CD14-positive monocyte (primary cell): ENCODE measurements at regions not wholly inside any gene's neighbourhood (a gene's known extent, or its start where the extent isn't known, plus 50 kb on each side); places are given as distances from the start of the nearest gene placed in this dataset.

Experiments
- DNase-seq, 3 donors: peaks; one replicate each; pipeline ENCODE4 v3.0.0-alpha.2; 2011 to 2022
- H2AFZ ChIP-seq: 2 replicates; pipeline ENCODE4 v1.6.0; 2012; ENCODE audit warnings: mild to moderate bottlenecking, low read depth, low read length, inconsistent platforms; ENCODE audit not compliant: insufficient read depth, poor library complexity, severe bottlenecking
- H3K27ac ChIP-seq, 2 donors: 1 replicate in 1 of 2; 2 replicates in 1 of 2; pipeline ENCODE4 v1.5.1; 2012 to 2013; ENCODE audit warnings: low read length in 2 of 2, control low read depth in 1 of 2, inconsistent platforms in 1 of 2, low read depth in 1 of 2, mild to moderate bottlenecking in 1 of 2
- H3K27me3 ChIP-seq, 2 donors: one replicate each; pipeline versions ENCODE4 v1.6.0 to v1.6.1; 2011 to 2013; ENCODE audit warnings: low read length in 2 of 2; ENCODE audit not compliant: control insufficient read depth in 2 of 2, insufficient read depth in 2 of 2
- H3K36me3 ChIP-seq, 2 donors: replicated peaks in 1 of 2; 1 replicate in 1 of 2; 2 replicates in 1 of 2; pipeline versions ENCODE4 v1.5.1 to v1.6.1; 2012 to 2013; ENCODE audit warnings: low read length in 2 of 2, control low read depth in 1 of 2, inconsistent platforms in 1 of 2, mild to moderate bottlenecking in 1 of 2; ENCODE audit not compliant: insufficient read depth in 2 of 2, control insufficient read depth in 1 of 2
- H3K4me1 ChIP-seq, 2 donors: 1 replicate in 1 of 2; 2 replicates in 1 of 2; pipeline versions ENCODE4 v1.5.1 to v1.6.1; 2012 to 2013; ENCODE audit warnings: low read length in 2 of 2, control low read depth in 1 of 2, inconsistent platforms in 1 of 2, mild to moderate bottlenecking in 1 of 2, moderate library complexity in 1 of 2; ENCODE audit not compliant: insufficient read depth in 2 of 2, control insufficient read depth in 1 of 2
- H3K4me2 ChIP-seq: replicated peaks from 2 replicates; pipeline ENCODE3; 2012; ENCODE audit warnings: low read length, moderate library complexity, mild to moderate bottlenecking; ENCODE audit not compliant: poor library complexity, severe bottlenecking; ENCODE audit errors: extremely low read depth
- H3K4me3 ChIP-seq, 3 experiments: fragments of 200-600 bp in 1 of 3; sonication (generic) in 1 of 3; replicated peaks in 1 of 3; 1 replicate in 2 of 3; 2 replicates in 1 of 3; pipeline ENCODE4 v1.5.1; 2011 to 2013; ENCODE audit warnings: low read length in 3 of 3, mild to moderate bottlenecking in 3 of 3, control low read depth in 2 of 3, low read depth in 2 of 3, inconsistent platforms in 1 of 3, moderate library complexity in 1 of 3
- H3K79me2 ChIP-seq: 2 replicates; pipeline ENCODE4 v1.6.0; 2012; ENCODE audit warnings: mild to moderate bottlenecking, control low read depth, inconsistent platforms, low read length, moderate library complexity; ENCODE audit not compliant: insufficient read depth
- H3K9ac ChIP-seq: 2 replicates; pipeline ENCODE4 v1.6.0; 2017; ENCODE audit warnings: low read length, mild to moderate bottlenecking; ENCODE audit not compliant: insufficient read depth, poor library complexity, severe bottlenecking
- H3K9me3 ChIP-seq, 2 donors: replicated peaks in 1 of 2; 1 replicate in 1 of 2; 2 replicates in 1 of 2; pipeline versions ENCODE4 v1.5.1 to v1.6.1; 2012 to 2013; ENCODE audit warnings: low read length in 2 of 2, control low read depth in 1 of 2; ENCODE audit not compliant: control insufficient read depth in 1 of 2, insufficient read depth in 1 of 2
- H4K20me1 ChIP-seq: 2 replicates; pipeline ENCODE4 v1.6.0; 2012; ENCODE audit warnings: mild to moderate bottlenecking, low read length, control low read depth, moderate library complexity; ENCODE audit not compliant: insufficient read depth
- H3K27ac Mint-ChIP-seq, 7 donors: one replicate each; pipeline ENCODE4 v1.8.0; 2020; ENCODE audit warnings: mild to moderate bottlenecking in 7 of 7, mixed read lengths in 7 of 7, moderate library complexity in 6 of 7, inconsistent platforms in 2 of 7
- H3K27me3 Mint-ChIP-seq, 3 donors: one replicate each; pipeline ENCODE4 v1.8.0; 2021 to 2022; ENCODE audit warnings: low read depth in 3 of 3, mild to moderate bottlenecking in 3 of 3, mixed read lengths in 3 of 3, moderate library complexity in 3 of 3, inconsistent platforms in 1 of 3
- H3K36me3 Mint-ChIP-seq, 2 donors: one replicate each; pipeline ENCODE4 v1.8.0; 2020; ENCODE audit warnings: mixed read lengths in 2 of 2, inconsistent platforms in 1 of 2, mild to moderate bottlenecking in 1 of 2
- H3K4me1 Mint-ChIP-seq: one replicate; pipeline ENCODE4 v1.8.0; 2020; ENCODE audit warnings: mild to moderate bottlenecking, mixed read lengths
- H3K4me3 Mint-ChIP-seq, 2 donors: one replicate each; pipeline ENCODE4 v1.8.0; 2020; ENCODE audit warnings: mild to moderate bottlenecking in 2 of 2, mixed read lengths in 2 of 2, moderate library complexity in 1 of 2
- H3K9me3 Mint-ChIP-seq, 7 donors: one replicate each; pipeline ENCODE4 v1.8.0; 2020 to 2022; ENCODE audit warnings: mixed read lengths in 7 of 7, mild to moderate bottlenecking in 6 of 7, moderate library complexity in 6 of 7, inconsistent platforms in 2 of 7
- WGBS: methylation state at CpG from one replicate; pipeline ENCODE4 v1.1.5; 2013; ENCODE audit warnings: missing lambda C conversion rate; ENCODE audit not compliant: insufficient coverage; 5-methylcytosine and 5-hydroxymethylcytosine counted together
- intact Hi-C, 2 donors: fragments of 100-400 bp; cut with micrococcal nuclease; formaldehyde crosslinking; loops; one replicate each; pipeline versions ENCODE4 v1.15.0 to v1.15.1; 2023
- TF ChIP-seq, protein P1 (sequence below): fragments of 200-600 bp; IDR thresholded peaks from one replicate; pipeline ENCODE4 v1.8.0; 2022; ENCODE audit warnings: antibody characterized with exemption, mild to moderate bottlenecking

DNA sequence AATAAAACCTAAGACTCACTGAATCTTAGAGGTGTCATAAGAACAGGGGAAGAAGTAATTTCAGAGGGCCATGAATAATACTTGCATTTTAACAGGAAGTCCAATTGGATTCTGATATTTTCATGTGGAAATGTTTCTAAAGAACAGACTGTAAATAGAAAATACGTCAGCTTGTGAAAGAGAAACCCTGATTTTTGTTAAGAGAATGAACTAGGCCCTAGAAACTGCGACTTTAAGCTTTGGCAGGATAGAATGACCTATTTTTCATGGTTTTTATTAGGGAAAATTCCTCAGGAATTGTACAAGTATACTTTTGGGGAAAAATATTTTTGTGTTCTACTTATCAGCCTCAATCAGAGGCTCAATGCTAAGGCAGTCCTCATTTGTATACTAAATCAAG is 215.5 kb upstream of the ACTBL2 start:
- no peak for DNase-seq
- Histone ChIP-seq H3K9me3 (no peaks in the 10 kb centered on the region), H3K9ac (no peak overlapping the region), H3K4me3 (no peak overlapping the region), H4K20me1 (no peaks in the 10 kb centered on the region), H3K27me3 (no peaks in the 10 kb centered on the region), H3K36me3 (no peaks in the 10 kb centered on the region), H3K79me2 (no peaks in the 10 kb centered on the region), H3K4me2 (no peak overlapping the region), H3K27ac (no peak overlapping the region), H3K4me1 (no peaks in the 10 kb centered on the region), H2AFZ (no peak overlapping the region)
- Mint-ChIP-seq H3K4me3 (no peak overlapping the region), H3K4me1 (no peaks in the 10 kb centered on the region), H3K27me3 (peaks cover 0 to 2% (median 0%) of the 10 kb centered on the region in 3 donors), H3K9me3 (peaks cover 0 to 5% (median 0%) of the 10 kb centered on the region in 7 donors), H3K27ac (no peak overlapping the region), H3K36me3 (no peaks in the 10 kb centered on the region)
- intact Hi-C loops = no loop called here
- TF ChIP-seq, protein P1, sequence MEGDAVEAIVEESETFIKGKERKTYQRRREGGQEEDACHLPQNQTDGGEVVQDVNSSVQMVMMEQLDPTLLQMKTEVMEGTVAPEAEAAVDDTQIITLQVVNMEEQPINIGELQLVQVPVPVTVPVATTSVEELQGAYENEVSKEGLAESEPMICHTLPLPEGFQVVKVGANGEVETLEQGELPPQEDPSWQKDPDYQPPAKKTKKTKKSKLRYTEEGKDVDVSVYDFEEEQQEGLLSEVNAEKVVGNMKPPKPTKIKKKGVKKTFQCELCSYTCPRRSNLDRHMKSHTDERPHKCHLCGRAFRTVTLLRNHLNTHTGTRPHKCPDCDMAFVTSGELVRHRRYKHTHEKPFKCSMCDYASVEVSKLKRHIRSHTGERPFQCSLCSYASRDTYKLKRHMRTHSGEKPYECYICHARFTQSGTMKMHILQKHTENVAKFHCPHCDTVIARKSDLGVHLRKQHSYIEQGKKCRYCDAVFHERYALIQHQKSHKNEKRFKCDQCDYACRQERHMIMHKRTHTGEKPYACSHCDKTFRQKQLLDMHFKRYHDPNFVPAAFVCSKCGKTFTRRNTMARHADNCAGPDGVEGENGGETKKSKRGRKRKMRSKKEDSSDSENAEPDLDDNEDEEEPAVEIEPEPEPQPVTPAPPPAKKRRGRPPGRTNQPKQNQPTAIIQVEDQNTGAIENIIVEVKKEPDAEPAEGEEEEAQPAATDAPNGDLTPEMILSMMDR = no peak
- WGBS = 100% methylated on average over 2 of the region's 2 CpGs

DNA sequence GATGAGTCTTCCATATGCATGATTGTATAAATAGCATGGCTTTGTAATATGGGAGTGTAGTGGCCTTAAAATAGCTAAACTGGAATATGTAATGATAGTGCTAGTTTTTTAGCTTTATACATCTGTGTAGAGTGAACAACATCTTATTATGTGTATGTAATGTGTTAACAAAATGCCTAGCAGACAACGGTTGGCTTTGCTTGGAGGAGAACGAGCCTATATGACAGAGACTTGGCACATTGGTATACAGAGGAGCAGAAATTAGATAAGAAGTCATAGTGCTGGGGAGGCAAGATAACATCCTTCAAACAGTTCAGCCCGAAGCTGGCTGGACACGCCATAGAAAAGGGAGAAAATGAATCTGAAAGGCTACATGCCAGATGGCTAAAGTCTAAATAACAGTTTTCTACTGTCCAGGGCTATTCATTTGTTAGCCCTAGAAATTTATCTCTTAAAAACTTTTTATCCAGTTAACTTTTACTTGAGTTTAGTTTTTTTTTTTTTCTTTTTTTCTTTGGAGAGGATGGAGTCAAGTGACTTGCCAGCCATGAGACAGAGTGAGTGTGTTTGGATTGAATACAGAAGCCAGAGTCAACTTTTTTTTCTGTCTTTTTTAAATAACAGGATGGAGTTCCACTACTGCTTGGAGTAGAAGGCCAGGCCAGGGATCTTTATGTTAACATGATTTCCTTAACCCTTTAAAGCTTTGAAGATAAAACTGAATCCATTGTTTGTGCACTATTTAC is 214.4 kb upstream of the ACTBL2 start:
- no peak overlapping the region for H2AFZ ChIP-seq
- Mint-ChIP-seq H3K4me1 (peaks cover 2% of the 10 kb centered on the region), H3K36me3 (no peaks in the 10 kb centered on the region), H3K27ac (no peak overlapping the region), H3K4me3 (no peak overlapping the region), H3K9me3 (peaks cover 0 to 5% (median 0%) of the 10 kb centered on the region in 7 donors), H3K27me3 (peaks cover 0 to 2% (median 0%) of the 10 kb centered on the region in 3 donors)
- DNase-seq = no peak
- H4K20me1 ChIP-seq = no peaks in the 10 kb centered on the region
- H3K36me3 ChIP-seq = no peaks in the 10 kb centered on the region
- TF ChIP-seq, protein P1 = no peak
- H3K79me2 ChIP-seq = no peaks in the 10 kb centered on the region
- H3K27ac ChIP-seq = no peak overlapping the region
- H3K27me3 ChIP-seq = no peaks in the 10 kb centered on the region
- intact Hi-C loops = no loop called here
- H3K4me2 ChIP-seq = no peak overlapping the region
- WGBS = 100% methylated on average over 2 of the region's 4 CpGs
- no peak overlapping the region for H3K4me3 ChIP-seq
- no peaks in the 10 kb centered on the region for H3K4me1 ChIP-seq
- H3K9ac ChIP-seq = no peak overlapping the region
- H3K9me3 ChIP-seq = no peaks in the 10 kb centered on the region
